HepG2 (cell line): ENCODE measurements at regions not wholly inside any gene's neighbourhood (a gene's known extent, or its start where the extent isn't known, plus 50 kb on each side); places are given as distances from the start of the nearest gene placed in this dataset.

Source experiments
- ATAC-seq: fragments of 200-7000 bp; cut with Tn5 transposase; 3 replicates; pipeline ENCODE4 v1.9.1; 2020; ENCODE audit warnings: mild to moderate bottlenecking, moderate library complexity
- BruUV-seq: library from RNA; stranded (reverse); fragments of 400-500 nt; replicated peaks from 2 replicates; lab custom pipeline; 2021; lab: Mats Ljungman, UMichigan
- CTCF ChIA-PET: fragments of 300-600 bp; formaldehyde crosslinking; extraction: SDS; loops from one replicate; lab custom pipeline; 2021; ENCODE audit warnings: low total read pairs, inconsistent platforms, low intra/inter-chr PET ratio; lab: Yijun Ruan, JAX
- POLR2A ChIA-PET: fragments of 350-600 bp; sonication (Branson Sonifier 250); formaldehyde crosslinking; loops from one replicate; lab custom pipeline; 2020; ENCODE audit warnings: antibody characterized with exemption, inconsistent platforms; lab: Yijun Ruan, JAX
- DNase-seq: peaks from one replicate; pipeline ENCODE4 v3.0.0-alpha.2; 2015; ENCODE audit warnings: low spot score
- FAIRE-seq: peaks from 3 replicates; lab custom pipeline; 2011; peaks lifted over from hg19 to GRCh38; lab: Jason Lieb, UNC
- H2AFZ ChIP-seq: one replicate; pipeline ENCODE4 v1.6.1; 2011; ENCODE audit warnings: low read length, inconsistent platforms
- H3K27ac ChIP-seq: fragments of 300-600 bp; 3 replicates; pipeline ENCODE4 v1.8.0; 2011; ENCODE audit warnings: mixed run types, mild to moderate bottlenecking, mixed read lengths, low read length, inconsistent platforms; ENCODE audit not compliant: insufficient read depth; ENCODE audit errors: extremely low read length
- H3K27me3 ChIP-seq, 2 experiments: fragments of 200-600 bp in 1 of 2; 2 replicates in 1 of 2; 3 replicates in 1 of 2; pipeline versions ENCODE4 v1.6.0 to v1.8.0; 2011; ENCODE audit warnings: low read length in 2 of 2, mild to moderate bottlenecking in 2 of 2, moderate library complexity in 2 of 2, inconsistent platforms in 1 of 2; ENCODE audit not compliant: insufficient read depth in 2 of 2, control insufficient read depth in 1 of 2
- H3K36me3 ChIP-seq, 2 experiments: fragments of 200-600 bp in 1 of 2; replicated peaks in 1 of 2; 2 replicates in 1 of 2; 3 replicates in 1 of 2; pipeline versions ENCODE4 v1.5.1 to v1.8.0; 2011; ENCODE audit warnings: low read length in 2 of 2, inconsistent platforms in 1 of 2; ENCODE audit not compliant: insufficient read depth in 2 of 2, control insufficient read depth in 1 of 2
- H3K4me1 ChIP-seq: 2 replicates; pipeline ENCODE4 v1.5.1; 2012; ENCODE audit warnings: low read length, inconsistent platforms; ENCODE audit not compliant: insufficient read depth
- H3K4me2 ChIP-seq: 2 replicates; pipeline ENCODE4 v1.6.0; 2011; ENCODE audit warnings: low read depth, low read length, inconsistent platforms
- H3K4me3 ChIP-seq, 3 experiments: fragments of 200-600 bp in 1 of 3; sonication (generic), shearing (Covaris generic) in 1 of 3; replicated peaks in 1 of 3; 2 replicates each; pipeline ENCODE4 v1.5.1; 2011 to 2016; ENCODE audit warnings: low read length in 3 of 3, inconsistent platforms in 2 of 3, low read depth in 2 of 3, mild to moderate bottlenecking in 2 of 3, control low read depth in 1 of 3, mixed read lengths in 1 of 3; ENCODE audit not compliant: insufficient read depth in 1 of 3
- H3K79me2 ChIP-seq: one replicate; pipeline ENCODE4 v1.6.1; 2011; ENCODE audit warnings: low read length, inconsistent platforms; ENCODE audit not compliant: insufficient read depth
- H3K9ac ChIP-seq: 2 replicates; pipeline ENCODE4 v1.6.0; 2011; ENCODE audit warnings: mild to moderate bottlenecking, low read depth, low read length, inconsistent platforms; ENCODE audit not compliant: insufficient read depth
- H3K9me3 ChIP-seq: 2 replicates; pipeline ENCODE4 v1.5.1; 2012; ENCODE audit warnings: mild to moderate bottlenecking, low read length
- H4K20me1 ChIP-seq: 2 replicates; pipeline ENCODE4 v1.6.0; 2011; ENCODE audit warnings: inconsistent platforms, mild to moderate bottlenecking, low read length, moderate library complexity; ENCODE audit not compliant: insufficient read depth
- ELF1 ChIP-seq: sonication (generic); formaldehyde crosslinking; IDR thresholded peaks from 2 replicates; pipeline ENCODE4 v1.4.0; 2020; ENCODE audit warnings: missing genetic modification reagents
- GZF1 ChIP-seq: sonication (generic); formaldehyde crosslinking; IDR thresholded peaks from 2 replicates; pipeline ENCODE4 v1.5.1; 2020; ENCODE audit warnings: mild to moderate bottlenecking, missing genetic modification reagents
- PAX8 ChIP-seq: sonication (generic); formaldehyde crosslinking; IDR thresholded peaks from 2 replicates; pipeline ENCODE4 v1.8.0; 2022; ENCODE audit warnings: mild to moderate bottlenecking, missing genetic modification reagents, borderline replicate concordance
- SP140L ChIP-seq: sonication (generic); formaldehyde crosslinking; IDR thresholded peaks from 2 replicates; pipeline ENCODE4 v1.4.0; 2020; ENCODE audit warnings: missing genetic modification reagents, borderline replicate concordance
- SP5 ChIP-seq: IDR thresholded peaks from 2 replicates; pipeline ENCODE4 v1.6.1; 2016; ENCODE audit warnings: low read depth, borderline replicate concordance
- ZBTB7B ChIP-seq: sonication (generic); formaldehyde crosslinking; IDR thresholded peaks from 2 replicates; pipeline ENCODE4 v1.4.0; 2020; ENCODE audit warnings: missing genetic modification reagents
- ZNF660 ChIP-seq: sonication (generic); formaldehyde crosslinking; IDR thresholded peaks from 2 replicates; pipeline ENCODE4 v1.5.1; 2020; ENCODE audit warnings: mild to moderate bottlenecking, low read depth, missing genetic modification reagents, borderline replicate concordance
- ZNF713 ChIP-seq: sonication (generic); formaldehyde crosslinking; IDR thresholded peaks from 2 replicates; pipeline ENCODE4 v1.4.0; 2020; ENCODE audit warnings: mild to moderate bottlenecking, missing genetic modification reagents
- WGBS: methylation state at CpG from one replicate; pipeline ENCODE4 v1.1.6; 2017; ENCODE audit warnings: low lambda C conversion rate; 5-methylcytosine and 5-hydroxymethylcytosine counted together
- in situ Hi-C: cut with HindIII; loops from 2 replicates; pipeline ENCODE4 v1.10.0; 2017; ENCODE audit warnings: low pct_unique_long_range_greater_than_20kb; ENCODE audit not compliant: extremely low pct_ligation_motif_present
- intact Hi-C: fragments of 100-400 bp; cut with micrococcal nuclease; formaldehyde crosslinking; loops from one replicate; pipeline ENCODE4 v1.10.0; 2022; ENCODE audit not compliant: unreplicated experiment
- TF ChIP-seq, protein P1 (sequence below), 2 experiments: sonication (generic) in 1 of 2; formaldehyde crosslinking in 1 of 2; IDR thresholded peaks; 2 replicates each; pipeline versions ENCODE4 v1.4.0 to v1.6.1; 2018 to 2020; ENCODE audit warnings: missing genetic modification reagents in 2 of 2, borderline replicate concordance in 1 of 2, low read depth in 1 of 2, mild to moderate bottlenecking in 1 of 2, missing biosample characterization in 1 of 2

DNA sequence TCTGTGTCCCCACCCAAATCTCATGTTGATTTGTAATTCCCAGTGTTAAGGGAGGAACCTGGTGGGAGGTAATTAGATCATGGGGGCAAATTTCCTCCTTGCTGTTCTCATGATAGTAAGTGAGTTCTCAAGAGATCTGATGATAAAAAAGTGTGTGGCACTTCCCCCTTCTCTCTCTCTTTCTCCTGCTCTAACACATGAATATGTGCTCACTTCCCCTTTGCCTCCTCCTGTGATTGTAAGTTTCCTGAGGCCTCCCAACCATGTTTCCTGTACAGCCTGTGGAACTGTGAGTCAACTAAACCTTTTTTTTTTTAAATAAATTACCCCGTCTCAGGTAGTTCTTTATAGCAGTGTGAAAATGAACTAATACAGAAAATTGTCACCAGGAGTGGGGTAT is 380.0 kb downstream of the MEIS1 start (continued):
- TF ChIP-seq ZNF660 (CRISPR knock-in tag): no peak
- no peak for TF ChIP-seq GZF1 (CRISPR knock-in tag)

DNA sequence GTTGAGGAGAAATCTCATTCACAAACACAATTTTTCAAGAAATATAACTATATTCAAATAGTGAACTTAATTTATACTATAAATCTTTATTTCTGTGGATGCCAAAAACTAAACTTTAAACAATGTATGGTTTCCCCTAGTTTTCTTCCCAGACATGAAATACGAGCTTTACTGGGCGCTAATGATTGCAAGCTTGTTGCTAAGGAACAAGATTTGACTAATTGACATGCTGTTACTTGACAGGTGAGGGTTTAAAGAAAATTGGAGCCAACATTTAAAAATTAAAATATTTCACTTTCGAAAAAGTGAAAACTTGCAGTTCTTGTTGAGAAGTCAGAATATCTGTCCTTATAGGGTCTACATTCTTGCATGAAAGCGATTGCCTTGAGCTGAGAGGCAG is 381.0 kb downstream of the MEIS1 start:
- ATAC-seq (no peak), DNase-seq (no peak), FAIRE-seq (no peak)
- H3K27ac ChIP-seq: no peak overlapping the region
- H3K9ac ChIP-seq: no peak overlapping the region
- whole genome bisulfite sequencing: 2% methylated on average over 4 of the region's 4 CpGs
- CTCF ChIA-PET: no interaction called here
- no peak overlapping the region for H3K4me3 ChIP-seq
- H3K79me2 ChIP-seq: no peaks in the 10 kb centered on the region
- H3K4me2 ChIP-seq: no peak overlapping the region
- H4K20me1 ChIP-seq: no peaks in the 10 kb centered on the region
- in situ Hi-C loops (no loop called here), intact Hi-C loops (no loop called here)
- no peaks in the 10 kb centered on the region for H3K27me3 ChIP-seq
- TF ChIP-seq ZBTB7B (no peak), PAX8 (CRISPR knock-in tag) (no peak), ZNF713 (CRISPR knock-in tag) (no peak), SP140L (CRISPR knock-in tag) (no peak), ELF1 (CRISPR knock-in tag) (no peak), SP5 (CRISPR knock-in tag) (no peak)
- TF ChIP-seq, protein P1, sequence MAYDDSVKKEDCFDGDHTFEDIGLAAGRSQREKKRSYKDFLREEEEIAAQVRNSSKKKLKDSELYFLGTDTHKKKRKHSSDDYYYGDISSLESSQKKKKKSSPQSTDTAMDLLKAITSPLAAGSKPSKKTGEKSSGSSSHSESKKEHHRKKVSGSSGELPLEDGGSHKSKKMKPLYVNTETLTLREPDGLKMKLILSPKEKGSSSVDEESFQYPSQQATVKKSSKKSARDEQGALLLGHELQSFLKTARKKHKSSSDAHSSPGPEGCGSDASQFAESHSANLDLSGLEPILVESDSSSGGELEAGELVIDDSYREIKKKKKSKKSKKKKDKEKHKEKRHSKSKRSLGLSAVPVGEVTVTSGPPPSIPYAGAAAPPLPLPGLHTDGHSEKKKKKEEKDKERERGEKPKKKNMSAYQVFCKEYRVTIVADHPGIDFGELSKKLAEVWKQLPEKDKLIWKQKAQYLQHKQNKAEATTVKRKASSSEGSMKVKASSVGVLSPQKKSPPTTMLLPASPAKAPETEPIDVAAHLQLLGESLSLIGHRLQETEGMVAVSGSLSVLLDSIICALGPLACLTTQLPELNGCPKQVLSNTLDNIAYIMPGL (CRISPR knock-in tag; IDR thresholded peaks at IDR 0.05; ENCODE audit: borderline replicate concordance in 1 of 2, low read depth in 1 of 2): no peak
- no peaks in the 10 kb centered on the region for H3K36me3 ChIP-seq
- H3K4me1 ChIP-seq: no peaks in the 10 kb centered on the region
- POLR2A ChIA-PET: no interaction called here
- H3K9me3 ChIP-seq: peaks cover 14% of the 10 kb centered on the region; the same call in 1 of the 2 replicates
- no peak overlapping the region for H2AFZ ChIP-seq
- no TSS peak for BruUV-seq
